HepG2 (cell line): ENCODE measurements at regions not wholly inside any gene's neighbourhood (a gene's known extent, or its start where the extent isn't known, plus 50 kb on each side); places are given as distances from the start of the nearest gene placed in this dataset.

ENCODE experiments used
- ELF1 ChIP-seq: sonication (generic); formaldehyde crosslinking; IDR thresholded peaks from 2 replicates; pipeline ENCODE4 v1.4.0; 2020; ENCODE audit warnings: missing genetic modification reagents
- HHEX ChIP-seq: IDR thresholded peaks from 2 replicates; pipeline ENCODE4 v1.6.1; 2016; ENCODE audit warnings: control low read depth
- MTF1 ChIP-seq: sonication (generic); formaldehyde crosslinking; IDR thresholded peaks from 2 replicates; pipeline ENCODE4 v1.5.0; 2020; ENCODE audit warnings: missing genetic modification reagents
- NONO ChIP-seq, 2 experiments: fragments of 450-650 bp in 1 of 2; sonication (generic) in 1 of 2; formaldehyde crosslinking in 1 of 2; IDR thresholded peaks in 1 of 2; conservative IDR thresholded peaks in 1 of 2; 2 replicates each; pipeline versions ENCODE4 v1.6.1 to v1.8.0; 2017 to 2022; ENCODE audit warnings: mild to moderate bottlenecking in 1 of 2, missing genetic modification reagents in 1 of 2, moderate library complexity in 1 of 2
- NR2F6 ChIP-seq, 2 experiments: IDR thresholded peaks; 2 replicates each; pipeline ENCODE4 v1.6.1; 2016; ENCODE audit warnings: antibody characterized with exemption in 1 of 2, mild to moderate bottlenecking in 1 of 2
- SOX13 ChIP-seq, 3 experiments: fragments of 450-650 bp in 1 of 3; sonication (generic) in 1 of 3; formaldehyde crosslinking in 1 of 3; IDR thresholded peaks in 2 of 3; conservative IDR thresholded peaks in 1 of 3; 2 replicates each; pipeline versions ENCODE4 v1.5.0 to v1.6.1; 2016 to 2020; ENCODE audit warnings: antibody characterized with exemption in 1 of 3, mild to moderate bottlenecking in 1 of 3, missing compliant biosample characterization in 1 of 3, missing genetic modification reagents in 1 of 3, moderate library complexity in 1 of 3
- SP140L ChIP-seq: sonication (generic); formaldehyde crosslinking; IDR thresholded peaks from 2 replicates; pipeline ENCODE4 v1.4.0; 2020; ENCODE audit warnings: missing genetic modification reagents, borderline replicate concordance
- TARDBP ChIP-seq: sonication (generic); formaldehyde crosslinking; IDR thresholded peaks from 2 replicates; pipeline ENCODE4 v1.8.0; 2022; ENCODE audit warnings: mild to moderate bottlenecking, missing genetic modification reagents
- TBX3 ChIP-seq: fragments of 450-650 bp; IDR thresholded peaks from 2 replicates; pipeline ENCODE4 v1.6.1; 2017; ENCODE audit warnings: antibody characterized with exemption, mild to moderate bottlenecking, inconsistent platforms, borderline replicate concordance
- ZMYM4 ChIP-seq: sonication (generic); formaldehyde crosslinking; IDR thresholded peaks from 2 replicates; pipeline ENCODE4 v1.8.1; 2023; ENCODE audit warnings: mild to moderate bottlenecking, missing genetic modification reagents
- ZNF605 ChIP-seq: sonication (generic); formaldehyde crosslinking; IDR thresholded peaks from 2 replicates; pipeline ENCODE4 v1.8.0; 2022; ENCODE audit warnings: mild to moderate bottlenecking, missing genetic modification reagents
- ZNF878 ChIP-seq: sonication (generic); formaldehyde crosslinking; IDR thresholded peaks from 2 replicates; pipeline ENCODE4 v1.8.1; 2023; ENCODE audit warnings: mild to moderate bottlenecking, missing genetic modification reagents, moderate library complexity
- TF ChIP-seq, protein P1 (sequence below): sonication (generic); formaldehyde crosslinking; IDR thresholded peaks from 2 replicates; pipeline ENCODE4 v1.4.0; 2020; ENCODE audit warnings: missing genetic modification reagents, borderline replicate concordance
- TF ChIP-seq, protein P2 (sequence below): IDR thresholded peaks from 2 replicates; pipeline ENCODE4 v1.6.1; 2016; ENCODE audit warnings: low read depth, missing genetic modification reagents, missing compliant biosample characterization
- TF ChIP-seq, protein P3 (sequence below): sonication (generic); formaldehyde crosslinking; conservative IDR thresholded peaks from 2 replicates; pipeline ENCODE4 v1.4.0; 2020; ENCODE audit warnings: mild to moderate bottlenecking, missing genetic modification reagents, moderate library complexity
- TF ChIP-seq, protein P4 (sequence below): fragments of 450-650 bp; IDR thresholded peaks from 2 replicates; pipeline ENCODE4 v1.6.1; 2016

DNA sequence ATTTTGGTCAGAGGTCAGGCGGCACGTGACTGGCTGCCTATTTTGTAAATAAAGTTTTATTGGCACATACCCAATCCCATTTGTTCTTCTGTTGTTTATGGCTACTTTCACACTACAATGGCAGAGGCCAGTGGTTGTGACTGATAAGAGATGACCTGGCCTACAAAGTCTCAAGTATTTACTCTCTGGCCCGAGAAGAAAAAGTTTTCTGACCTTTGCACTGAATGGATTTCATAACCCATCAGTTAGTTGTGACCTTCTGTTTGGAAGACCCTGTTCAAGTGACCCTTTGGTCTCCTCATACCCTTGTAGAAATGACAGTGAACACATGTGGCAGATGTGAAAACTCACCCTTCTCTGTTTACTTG is 121.4 kb upstream of the MGAT5 start (continued):
- peak; percentile 38; the same call in 1 of the 2 replicates for TF ChIP-seq TBX3
- TF ChIP-seq, protein P1, sequence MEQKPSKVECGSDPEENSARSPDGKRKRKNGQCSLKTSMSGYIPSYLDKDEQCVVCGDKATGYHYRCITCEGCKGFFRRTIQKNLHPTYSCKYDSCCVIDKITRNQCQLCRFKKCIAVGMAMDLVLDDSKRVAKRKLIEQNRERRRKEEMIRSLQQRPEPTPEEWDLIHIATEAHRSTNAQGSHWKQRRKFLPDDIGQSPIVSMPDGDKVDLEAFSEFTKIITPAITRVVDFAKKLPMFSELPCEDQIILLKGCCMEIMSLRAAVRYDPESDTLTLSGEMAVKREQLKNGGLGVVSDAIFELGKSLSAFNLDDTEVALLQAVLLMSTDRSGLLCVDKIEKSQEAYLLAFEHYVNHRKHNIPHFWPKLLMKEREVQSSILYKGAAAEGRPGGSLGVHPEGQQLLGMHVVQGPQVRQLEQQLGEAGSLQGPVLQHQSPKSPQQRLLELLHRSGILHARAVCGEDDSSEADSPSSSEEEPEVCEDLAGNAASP: no peak; the same call in 1 of the 2 replicates
- TF ChIP-seq, protein P2, sequence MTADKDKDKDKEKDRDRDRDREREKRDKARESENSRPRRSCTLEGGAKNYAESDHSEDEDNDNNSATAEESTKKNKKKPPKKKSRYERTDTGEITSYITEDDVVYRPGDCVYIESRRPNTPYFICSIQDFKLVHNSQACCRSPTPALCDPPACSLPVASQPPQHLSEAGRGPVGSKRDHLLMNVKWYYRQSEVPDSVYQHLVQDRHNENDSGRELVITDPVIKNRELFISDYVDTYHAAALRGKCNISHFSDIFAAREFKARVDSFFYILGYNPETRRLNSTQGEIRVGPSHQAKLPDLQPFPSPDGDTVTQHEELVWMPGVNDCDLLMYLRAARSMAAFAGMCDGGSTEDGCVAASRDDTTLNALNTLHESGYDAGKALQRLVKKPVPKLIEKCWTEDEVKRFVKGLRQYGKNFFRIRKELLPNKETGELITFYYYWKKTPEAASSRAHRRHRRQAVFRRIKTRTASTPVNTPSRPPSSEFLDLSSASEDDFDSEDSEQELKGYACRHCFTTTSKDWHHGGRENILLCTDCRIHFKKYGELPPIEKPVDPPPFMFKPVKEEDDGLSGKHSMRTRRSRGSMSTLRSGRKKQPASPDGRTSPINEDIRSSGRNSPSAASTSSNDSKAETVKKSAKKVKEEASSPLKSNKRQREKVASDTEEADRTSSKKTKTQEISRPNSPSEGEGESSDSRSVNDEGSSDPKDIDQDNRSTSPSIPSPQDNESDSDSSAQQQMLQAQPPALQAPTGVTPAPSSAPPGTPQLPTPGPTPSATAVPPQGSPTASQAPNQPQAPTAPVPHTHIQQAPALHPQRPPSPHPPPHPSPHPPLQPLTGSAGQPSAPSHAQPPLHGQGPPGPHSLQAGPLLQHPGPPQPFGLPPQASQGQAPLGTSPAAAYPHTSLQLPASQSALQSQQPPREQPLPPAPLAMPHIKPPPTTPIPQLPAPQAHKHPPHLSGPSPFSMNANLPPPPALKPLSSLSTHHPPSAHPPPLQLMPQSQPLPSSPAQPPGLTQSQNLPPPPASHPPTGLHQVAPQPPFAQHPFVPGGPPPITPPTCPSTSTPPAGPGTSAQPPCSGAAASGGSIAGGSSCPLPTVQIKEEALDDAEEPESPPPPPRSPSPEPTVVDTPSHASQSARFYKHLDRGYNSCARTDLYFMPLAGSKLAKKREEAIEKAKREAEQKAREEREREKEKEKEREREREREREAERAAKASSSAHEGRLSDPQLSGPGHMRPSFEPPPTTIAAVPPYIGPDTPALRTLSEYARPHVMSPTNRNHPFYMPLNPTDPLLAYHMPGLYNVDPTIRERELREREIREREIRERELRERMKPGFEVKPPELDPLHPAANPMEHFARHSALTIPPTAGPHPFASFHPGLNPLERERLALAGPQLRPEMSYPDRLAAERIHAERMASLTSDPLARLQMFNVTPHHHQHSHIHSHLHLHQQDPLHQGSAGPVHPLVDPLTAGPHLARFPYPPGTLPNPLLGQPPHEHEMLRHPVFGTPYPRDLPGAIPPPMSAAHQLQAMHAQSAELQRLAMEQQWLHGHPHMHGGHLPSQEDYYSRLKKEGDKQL (CRISPR knock-in tag): peak; percentile 83; the same call in 1 of the 2 replicates
- TF ChIP-seq, protein P3, sequence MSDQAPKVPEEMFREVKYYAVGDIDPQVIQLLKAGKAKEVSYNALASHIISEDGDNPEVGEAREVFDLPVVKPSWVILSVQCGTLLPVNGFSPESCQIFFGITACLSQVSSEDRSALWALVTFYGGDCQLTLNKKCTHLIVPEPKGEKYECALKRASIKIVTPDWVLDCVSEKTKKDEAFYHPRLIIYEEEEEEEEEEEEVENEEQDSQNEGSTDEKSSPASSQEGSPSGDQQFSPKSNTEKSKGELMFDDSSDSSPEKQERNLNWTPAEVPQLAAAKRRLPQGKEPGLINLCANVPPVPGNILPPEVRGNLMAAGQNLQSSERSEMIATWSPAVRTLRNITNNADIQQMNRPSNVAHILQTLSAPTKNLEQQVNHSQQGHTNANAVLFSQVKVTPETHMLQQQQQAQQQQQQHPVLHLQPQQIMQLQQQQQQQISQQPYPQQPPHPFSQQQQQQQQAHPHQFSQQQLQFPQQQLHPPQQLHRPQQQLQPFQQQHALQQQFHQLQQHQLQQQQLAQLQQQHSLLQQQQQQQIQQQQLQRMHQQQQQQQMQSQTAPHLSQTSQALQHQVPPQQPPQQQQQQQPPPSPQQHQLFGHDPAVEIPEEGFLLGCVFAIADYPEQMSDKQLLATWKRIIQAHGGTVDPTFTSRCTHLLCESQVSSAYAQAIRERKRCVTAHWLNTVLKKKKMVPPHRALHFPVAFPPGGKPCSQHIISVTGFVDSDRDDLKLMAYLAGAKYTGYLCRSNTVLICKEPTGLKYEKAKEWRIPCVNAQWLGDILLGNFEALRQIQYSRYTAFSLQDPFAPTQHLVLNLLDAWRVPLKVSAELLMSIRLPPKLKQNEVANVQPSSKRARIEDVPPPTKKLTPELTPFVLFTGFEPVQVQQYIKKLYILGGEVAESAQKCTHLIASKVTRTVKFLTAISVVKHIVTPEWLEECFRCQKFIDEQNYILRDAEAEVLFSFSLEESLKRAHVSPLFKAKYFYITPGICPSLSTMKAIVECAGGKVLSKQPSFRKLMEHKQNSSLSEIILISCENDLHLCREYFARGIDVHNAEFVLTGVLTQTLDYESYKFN: peak; percentile 85
- no peak for TF ChIP-seq NONO (IDR thresholded peaks at IDR 0.05)
- no peak for TF ChIP-seq NONO (CRISPR knock-in tag; conservative IDR thresholded peaks at IDR 0.05)
- TF ChIP-seq, protein P4, sequence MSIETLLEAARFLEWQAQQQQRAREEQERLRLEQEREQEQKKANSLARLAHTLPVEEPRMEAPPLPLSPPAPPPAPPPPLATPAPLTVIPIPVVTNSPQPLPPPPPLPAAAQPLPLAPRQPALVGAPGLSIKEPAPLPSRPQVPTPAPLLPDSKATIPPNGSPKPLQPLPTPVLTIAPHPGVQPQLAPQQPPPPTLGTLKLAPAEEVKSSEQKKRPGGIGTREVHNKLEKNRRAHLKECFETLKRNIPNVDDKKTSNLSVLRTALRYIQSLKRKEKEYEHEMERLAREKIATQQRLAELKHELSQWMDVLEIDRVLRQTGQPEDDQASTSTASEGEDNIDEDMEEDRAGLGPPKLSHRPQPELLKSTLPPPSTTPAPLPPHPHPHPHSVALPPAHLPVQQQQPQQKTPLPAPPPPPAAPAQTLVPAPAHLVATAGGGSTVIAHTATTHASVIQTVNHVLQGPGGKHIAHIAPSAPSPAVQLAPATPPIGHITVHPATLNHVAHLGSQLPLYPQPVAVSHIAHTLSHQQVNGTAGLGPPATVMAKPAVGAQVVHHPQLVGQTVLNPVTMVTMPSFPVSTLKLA: no peak
- TF ChIP-seq MTF1: no peak
- peak; percentile 92; the same call in 1 of the 2 replicates for TF ChIP-seq SP140L (CRISPR knock-in tag)
- TF ChIP-seq ZNF605: peak; percentile 32; the same call in 1 of the 2 replicates
- peak; percentile 26; the same call in 1 of the 2 replicates for TF ChIP-seq ELF1
- peak; percentile 82 for TF ChIP-seq HHEX (CRISPR knock-in tag)
- peak; percentile 94 for TF ChIP-seq ZMYM4 (CRISPR knock-in tag)
- peak; percentile 30; the same call in 1 of the 2 replicates for TF ChIP-seq TARDBP
- TF ChIP-seq SOX13 (IDR thresholded peaks at IDR 0.05): peak; percentile 98
- TF ChIP-seq SOX13 (CRISPR knock-in tag; conservative IDR thresholded peaks at IDR 0.05 in 1 of 2, IDR thresholded peaks at IDR 0.05 in 1 of 2): peak in 1 of 2 experiments; percentile 99; a peak in 2 of 4 replicates
- TF ChIP-seq ZNF878: 0 out of 2 replicates have a peak, but pooled peaks have one; percentile 33
- peak; percentile 98 for TF ChIP-seq NR2F6 (IDR thresholded peaks at IDR 0.05)
- peak; percentile 92 for TF ChIP-seq NR2F6 (CRISPR knock-in tag; IDR thresholded peaks at IDR 0.05)
